ENCODE measurements at regions not wholly inside any gene's neighbourhood (a gene's known extent, or its start where the extent isn't known, plus 50 kb on each side); places are given as distances from the start of the nearest gene placed in this dataset.
"Not testable (repeated sequence)": the region's sequence is repeated elsewhere in the genome, so short reads cannot be mapped to it uniquely, and the experiment has no call there.

DNA sequence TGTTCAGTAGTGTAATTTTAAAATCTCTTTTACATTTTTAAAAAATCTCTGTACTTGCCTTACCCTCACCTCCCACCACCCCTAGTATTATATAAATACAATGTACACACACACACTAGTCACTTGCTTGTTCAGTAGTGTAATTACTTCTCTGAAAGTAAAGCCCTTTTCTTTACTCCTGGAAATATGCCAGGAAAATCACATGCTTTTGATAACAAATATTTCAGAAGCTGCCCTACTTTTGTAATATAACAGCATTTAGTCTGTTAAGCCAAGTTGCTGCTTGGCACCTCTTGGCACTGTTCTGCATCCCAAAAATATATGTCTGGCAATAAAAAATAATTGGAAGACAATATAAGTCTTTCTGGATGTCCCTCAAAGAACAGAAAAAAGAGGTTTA lies 172.8 kb upstream of the APOOL start:
- TF ChIP-seq, protein P1, sequence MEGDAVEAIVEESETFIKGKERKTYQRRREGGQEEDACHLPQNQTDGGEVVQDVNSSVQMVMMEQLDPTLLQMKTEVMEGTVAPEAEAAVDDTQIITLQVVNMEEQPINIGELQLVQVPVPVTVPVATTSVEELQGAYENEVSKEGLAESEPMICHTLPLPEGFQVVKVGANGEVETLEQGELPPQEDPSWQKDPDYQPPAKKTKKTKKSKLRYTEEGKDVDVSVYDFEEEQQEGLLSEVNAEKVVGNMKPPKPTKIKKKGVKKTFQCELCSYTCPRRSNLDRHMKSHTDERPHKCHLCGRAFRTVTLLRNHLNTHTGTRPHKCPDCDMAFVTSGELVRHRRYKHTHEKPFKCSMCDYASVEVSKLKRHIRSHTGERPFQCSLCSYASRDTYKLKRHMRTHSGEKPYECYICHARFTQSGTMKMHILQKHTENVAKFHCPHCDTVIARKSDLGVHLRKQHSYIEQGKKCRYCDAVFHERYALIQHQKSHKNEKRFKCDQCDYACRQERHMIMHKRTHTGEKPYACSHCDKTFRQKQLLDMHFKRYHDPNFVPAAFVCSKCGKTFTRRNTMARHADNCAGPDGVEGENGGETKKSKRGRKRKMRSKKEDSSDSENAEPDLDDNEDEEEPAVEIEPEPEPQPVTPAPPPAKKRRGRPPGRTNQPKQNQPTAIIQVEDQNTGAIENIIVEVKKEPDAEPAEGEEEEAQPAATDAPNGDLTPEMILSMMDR (IDR thresholded peaks at IDR 0.05; ENCODE audit: low read depth, low read length), result no peak
- H3K4me3 ChIP-seq (ENCODE audit: low read depth, low read length), result no peak overlapping the region
- no peak for DNase-seq (ENCODE audit: low read depth, low spot score)
- in situ Hi-C loops (cut with HindIII; ENCODE audit: low sequenced_read_pairs), result no loop called here

DNA sequence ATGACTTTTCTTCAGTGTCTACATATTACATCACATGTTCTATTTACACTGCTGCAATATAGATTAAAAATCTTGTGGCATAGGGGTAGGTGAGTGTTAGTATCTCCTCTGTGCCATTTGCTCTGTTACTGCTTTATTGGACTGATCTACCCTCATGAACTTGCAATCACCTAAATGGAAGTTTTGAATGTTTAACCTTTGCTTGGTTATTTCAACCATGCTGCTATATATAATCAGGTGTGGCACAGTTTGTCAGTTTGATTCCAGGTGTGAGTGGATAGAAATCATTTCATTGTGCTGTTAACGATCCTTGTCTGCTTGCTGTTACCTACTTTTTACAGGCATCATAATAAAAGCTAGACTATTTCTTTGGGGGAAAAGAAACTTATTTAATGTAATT lies 157.1 kb upstream of the APOOL start:
- DNase-seq (ENCODE audit: low read depth, low spot score); in situ Hi-C loops (cut with HindIII; ENCODE audit: low sequenced_read_pairs); H3K4me3 ChIP-seq (ENCODE audit: low read depth, low read length): not testable (repeated sequence)

DNA sequence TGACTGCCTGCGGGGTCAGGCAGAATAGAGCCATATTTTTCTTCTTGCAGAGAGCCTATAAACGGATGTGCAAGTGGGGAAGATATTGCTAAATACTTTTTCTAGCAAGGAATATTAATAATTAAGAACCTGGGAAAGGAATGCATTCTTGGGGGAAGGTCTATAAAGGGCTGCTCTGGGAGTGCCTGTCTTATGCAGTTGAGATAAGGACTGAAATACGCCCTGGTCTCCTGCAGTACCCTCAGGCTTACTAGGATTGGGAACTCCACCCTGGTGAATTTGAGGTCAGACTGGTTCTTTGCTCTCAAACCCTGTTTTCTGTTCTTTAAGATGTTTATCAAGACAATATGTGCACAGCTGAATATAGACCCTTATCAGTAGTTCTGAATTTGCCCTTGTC lies 152.5 kb upstream of the APOOL start:
- in situ Hi-C loops (cut with HindIII; ENCODE audit: low sequenced_read_pairs); H3K4me3 ChIP-seq (ENCODE audit: low read depth, low read length); DNase-seq (ENCODE audit: low read depth, low spot score): not testable (repeated sequence)

DNA sequence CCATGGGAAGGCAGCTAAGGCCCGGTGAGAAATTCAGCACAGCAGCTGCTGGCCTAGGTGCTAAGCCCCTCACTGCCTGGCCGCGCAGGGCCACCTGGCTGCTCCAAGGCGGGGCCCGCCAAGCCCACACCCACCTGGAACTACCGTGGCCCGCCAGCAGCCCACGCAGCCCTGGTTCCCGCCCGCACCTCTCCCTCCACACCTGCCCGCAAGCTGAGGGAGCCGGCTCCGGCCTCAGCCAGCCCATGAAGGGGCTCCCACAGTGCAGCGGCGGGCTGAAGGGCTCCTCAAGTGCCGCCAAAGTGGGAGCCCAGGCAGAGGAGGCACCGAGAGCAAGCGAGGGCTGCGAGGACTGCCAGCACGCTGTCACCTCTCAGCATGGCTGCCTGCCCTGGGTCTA lies 146.9 kb upstream of the APOOL start:
- DNase-seq (ENCODE audit: low read depth, low spot score); in situ Hi-C loops (cut with HindIII; ENCODE audit: low sequenced_read_pairs); H3K4me3 ChIP-seq (ENCODE audit: low read depth, low read length): not testable (repeated sequence)

DNA sequence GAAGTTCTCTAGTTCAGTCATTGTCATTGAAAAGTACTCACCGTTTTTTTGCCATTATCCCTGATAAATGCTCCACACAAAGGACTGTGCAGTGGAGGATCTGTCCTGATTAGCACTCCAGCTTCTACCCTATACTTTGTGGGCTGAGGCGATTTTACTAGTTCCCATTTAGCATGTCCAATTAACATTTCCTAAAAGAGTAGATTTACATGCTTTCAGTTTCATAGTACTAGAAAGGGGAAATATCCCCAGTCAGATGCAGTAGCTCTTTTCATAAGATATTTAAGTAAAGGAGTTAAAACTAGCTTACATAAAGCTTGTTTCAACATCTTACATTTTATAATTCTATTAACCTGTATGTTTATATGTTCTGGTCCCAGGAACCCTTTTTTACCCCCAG lies 144.9 kb upstream of the APOOL start:
- DNase-seq (ENCODE audit: low read depth, low spot score); H3K4me3 ChIP-seq (ENCODE audit: low read depth, low read length); in situ Hi-C loops (cut with HindIII; ENCODE audit: low sequenced_read_pairs): not testable (repeated sequence)

DNA sequence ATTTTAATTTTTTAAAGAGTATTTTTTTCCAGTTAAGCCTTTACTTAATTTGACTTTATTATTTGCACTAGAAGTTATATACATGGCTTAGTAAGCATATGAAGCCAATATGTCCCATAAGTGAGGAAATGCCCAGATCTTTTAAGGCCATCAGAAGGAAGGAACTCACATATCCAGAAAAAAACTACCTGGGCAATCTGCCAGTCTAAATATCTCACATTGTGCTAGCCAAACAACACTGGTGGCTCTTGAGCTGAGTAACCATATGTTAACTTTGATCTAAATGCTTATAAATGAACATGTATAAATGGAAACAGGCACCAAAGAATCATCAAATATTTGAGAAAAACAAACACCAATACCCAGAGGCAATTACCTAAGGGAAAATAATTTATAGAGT lies 138.6 kb upstream of the APOOL start:
- in situ Hi-C loops (cut with HindIII; ENCODE audit: low sequenced_read_pairs), result no loop called here
- TF ChIP-seq, protein P1 (IDR thresholded peaks at IDR 0.05; ENCODE audit: low read depth, low read length), result no peak
- DNase-seq (ENCODE audit: low read depth, low spot score), result no peak
- H3K4me3 ChIP-seq (ENCODE audit: low read depth, low read length), result no peak overlapping the region

DNA sequence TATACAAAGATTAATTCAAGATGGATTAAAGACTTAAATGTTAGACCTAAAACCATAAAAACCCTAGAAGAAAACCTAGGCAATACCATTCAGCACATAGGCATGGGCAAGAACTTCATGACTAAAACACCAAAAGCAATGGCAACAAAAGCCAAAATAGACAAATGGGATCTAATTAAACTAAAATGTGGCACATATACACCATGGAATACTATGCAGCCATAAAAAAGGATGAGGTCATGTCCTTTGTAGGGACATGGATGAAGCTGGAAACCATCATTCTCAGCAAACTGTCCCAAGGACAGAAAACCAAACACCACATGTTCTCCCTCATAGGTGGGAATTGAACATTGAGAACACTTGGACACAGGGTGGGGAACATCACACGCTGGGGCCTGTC lies 133.4 kb upstream of the APOOL start:
- H3K4me3 ChIP-seq (ENCODE audit: low read depth, low read length); DNase-seq (ENCODE audit: low read depth, low spot score); in situ Hi-C loops (cut with HindIII; ENCODE audit: low sequenced_read_pairs): not testable (repeated sequence)

DNA sequence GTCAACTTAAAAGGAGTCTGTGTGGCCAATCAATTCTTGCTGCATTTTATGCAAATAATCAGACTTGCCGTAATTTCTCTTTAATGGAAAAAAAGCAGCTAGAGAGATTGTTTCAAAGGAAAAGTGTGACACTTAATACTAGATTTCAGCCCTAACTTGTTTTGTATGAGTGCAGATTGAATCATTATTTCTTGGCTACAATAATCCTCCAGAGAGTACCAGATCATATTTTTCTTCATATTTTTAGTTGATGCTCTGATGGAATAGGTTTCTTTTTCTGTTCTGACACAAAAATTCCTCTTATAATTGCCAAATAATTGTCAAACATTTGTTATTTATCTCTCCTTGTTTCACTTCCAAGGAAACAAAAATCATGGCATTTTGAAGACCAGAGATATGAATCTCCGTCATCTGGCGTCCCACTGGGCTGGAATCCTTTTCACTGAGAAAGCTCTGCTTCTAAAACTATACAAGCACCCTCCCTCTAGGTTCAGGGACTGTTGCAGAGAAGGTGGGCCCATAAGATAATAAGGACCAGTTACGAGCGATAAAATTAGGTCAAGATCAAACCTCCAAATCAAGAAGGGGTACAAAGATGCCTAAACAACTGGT lies 131.4 kb upstream of the APOOL start:
- in situ Hi-C loops (cut with HindIII; ENCODE audit: low sequenced_read_pairs); H3K4me3 ChIP-seq (ENCODE audit: low read depth, low read length); DNase-seq (ENCODE audit: low read depth, low spot score): not testable (repeated sequence)

DNA sequence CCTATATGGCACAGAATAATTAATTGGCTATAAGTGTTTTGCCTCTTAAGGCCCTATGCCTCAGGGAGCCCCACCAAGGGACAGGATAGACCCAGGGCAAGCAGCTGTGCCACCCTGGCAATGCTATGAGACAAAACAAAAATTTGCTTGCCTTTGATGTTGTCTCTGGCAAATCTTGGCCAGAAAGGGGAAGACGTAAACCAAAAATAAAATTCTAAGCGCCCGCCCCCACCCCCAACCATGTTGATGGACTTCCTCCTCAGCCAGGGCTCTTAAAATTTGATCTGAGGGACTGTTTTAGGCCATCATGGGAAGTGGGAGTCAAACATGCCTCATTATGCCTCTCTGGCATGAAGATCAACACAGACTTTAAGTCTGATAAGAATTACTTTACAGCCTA lies 130.5 kb upstream of the APOOL start:
- H3K4me3 ChIP-seq (ENCODE audit: low read depth, low read length), result no peak overlapping the region
- in situ Hi-C loops (cut with HindIII; ENCODE audit: low sequenced_read_pairs), result no loop called here
- DNase-seq (ENCODE audit: low read depth, low spot score), result no peak
- TF ChIP-seq, protein P1 (IDR thresholded peaks at IDR 0.05; ENCODE audit: low read depth, low read length), result no peak

DNA sequence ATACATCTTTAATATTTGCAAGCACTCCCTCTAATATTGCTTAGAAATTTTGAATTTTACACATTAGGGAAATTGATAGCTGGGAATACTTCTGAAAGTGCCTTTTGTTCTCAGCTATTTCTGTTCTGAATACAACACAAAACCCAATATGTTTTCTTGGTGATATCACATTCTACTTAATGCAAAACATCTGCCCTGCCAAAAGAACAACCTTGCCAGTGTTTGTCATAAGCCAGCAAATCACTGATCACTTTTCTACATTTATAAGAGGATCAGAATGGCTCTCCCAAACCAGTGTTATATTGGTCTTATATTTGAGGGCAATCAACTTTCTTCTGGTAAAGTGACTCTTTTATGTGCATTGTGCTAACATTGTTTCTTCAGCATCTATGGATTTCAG lies 126.8 kb upstream of the APOOL start:
- no peak for DNase-seq (ENCODE audit: low read depth, low spot score)
- in situ Hi-C loops (cut with HindIII; ENCODE audit: low sequenced_read_pairs), result no loop called here
- TF ChIP-seq, protein P1 (IDR thresholded peaks at IDR 0.05; ENCODE audit: low read depth, low read length), result no peak
- H3K4me3 ChIP-seq (ENCODE audit: low read depth, low read length), result no peak overlapping the region

Measured in astrocyte of the spinal cord (primary cell).